ENCODE measurements at regions not wholly inside any gene's neighbourhood (a gene's known extent, or its start where the extent isn't known, plus 50 kb on each side); places are given as distances from the start of the nearest gene placed in this dataset.

DNA sequence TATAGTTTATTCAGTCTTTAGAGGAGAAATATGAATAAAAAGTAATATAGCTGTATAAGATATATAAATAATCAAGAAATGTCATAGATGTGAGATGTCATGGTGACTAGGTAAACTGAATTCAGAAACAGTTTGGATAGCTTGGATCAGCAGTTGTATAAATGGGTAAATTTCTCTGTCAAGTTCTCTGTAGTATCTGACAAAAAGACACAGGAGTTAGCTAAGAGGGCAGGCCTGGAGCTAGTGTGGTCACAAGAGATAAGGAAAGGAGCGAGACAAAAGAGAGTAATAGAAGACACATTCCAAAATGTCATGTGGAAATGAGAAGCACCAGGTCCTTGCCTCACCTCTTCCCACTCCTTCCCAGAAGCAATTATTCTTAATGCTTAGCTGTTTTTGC lies 349.0 kb downstream of the LMO7 start:
- H3K36me3 ChIP-seq = no peaks in the 10 kb centered on the region
- no peak for DNase-seq
- TF ChIP-seq, protein P1, sequence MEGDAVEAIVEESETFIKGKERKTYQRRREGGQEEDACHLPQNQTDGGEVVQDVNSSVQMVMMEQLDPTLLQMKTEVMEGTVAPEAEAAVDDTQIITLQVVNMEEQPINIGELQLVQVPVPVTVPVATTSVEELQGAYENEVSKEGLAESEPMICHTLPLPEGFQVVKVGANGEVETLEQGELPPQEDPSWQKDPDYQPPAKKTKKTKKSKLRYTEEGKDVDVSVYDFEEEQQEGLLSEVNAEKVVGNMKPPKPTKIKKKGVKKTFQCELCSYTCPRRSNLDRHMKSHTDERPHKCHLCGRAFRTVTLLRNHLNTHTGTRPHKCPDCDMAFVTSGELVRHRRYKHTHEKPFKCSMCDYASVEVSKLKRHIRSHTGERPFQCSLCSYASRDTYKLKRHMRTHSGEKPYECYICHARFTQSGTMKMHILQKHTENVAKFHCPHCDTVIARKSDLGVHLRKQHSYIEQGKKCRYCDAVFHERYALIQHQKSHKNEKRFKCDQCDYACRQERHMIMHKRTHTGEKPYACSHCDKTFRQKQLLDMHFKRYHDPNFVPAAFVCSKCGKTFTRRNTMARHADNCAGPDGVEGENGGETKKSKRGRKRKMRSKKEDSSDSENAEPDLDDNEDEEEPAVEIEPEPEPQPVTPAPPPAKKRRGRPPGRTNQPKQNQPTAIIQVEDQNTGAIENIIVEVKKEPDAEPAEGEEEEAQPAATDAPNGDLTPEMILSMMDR (IDR thresholded peaks at IDR 0.05; ENCODE audit: borderline replicate concordance) = no peak
- no peak overlapping the region for H3K27ac ChIP-seq (replicated peaks)
- intact Hi-C loops (cut with micrococcal nuclease) = no loop called here
- no peak overlapping the region for H3K4me3 ChIP-seq
- H3K9me3 ChIP-seq (replicated peaks) = peaks cover 16% of the 10 kb centered on the region
- H3K27me3 ChIP-seq (ENCODE audit: low read depth) = no peaks in the 10 kb centered on the region
- peaks cover 5% of the 10 kb centered on the region for H3K4me1 ChIP-seq

DNA sequence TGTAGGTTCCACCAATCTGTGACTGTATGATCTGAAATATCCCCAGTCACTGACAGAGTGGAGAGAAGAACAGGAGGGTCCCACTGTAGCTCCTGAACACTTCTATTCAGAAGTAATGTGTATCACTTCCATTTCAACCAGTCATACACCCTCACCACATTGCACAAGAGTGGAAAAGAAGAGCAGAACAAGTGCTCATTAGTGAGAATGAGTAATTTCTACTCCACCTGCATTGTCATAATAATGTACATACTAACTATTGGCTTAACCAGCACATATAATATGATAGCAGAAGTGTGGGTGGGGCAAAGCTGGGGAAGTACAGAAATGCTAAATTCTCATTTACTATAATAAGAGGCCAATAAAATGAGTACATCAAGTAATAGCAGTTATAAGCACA lies 342.7 kb downstream of the LMO7 start:
- Histone ChIP-seq H3K27ac (replicated peaks) (no peak overlapping the region), H3K27me3 (ENCODE audit: low read depth) (no peaks in the 10 kb centered on the region), H3K9me3 (replicated peaks) (no peaks in the 10 kb centered on the region), H3K4me3 (no peak overlapping the region), H3K36me3 (no peaks in the 10 kb centered on the region), H3K4me1 (peaks cover 5% of the 10 kb centered on the region)
- DNase-seq = no peak
- TF ChIP-seq, protein P1 (IDR thresholded peaks at IDR 0.05; ENCODE audit: borderline replicate concordance) = no peak
- intact Hi-C loops (cut with micrococcal nuclease) = no loop called here

DNA sequence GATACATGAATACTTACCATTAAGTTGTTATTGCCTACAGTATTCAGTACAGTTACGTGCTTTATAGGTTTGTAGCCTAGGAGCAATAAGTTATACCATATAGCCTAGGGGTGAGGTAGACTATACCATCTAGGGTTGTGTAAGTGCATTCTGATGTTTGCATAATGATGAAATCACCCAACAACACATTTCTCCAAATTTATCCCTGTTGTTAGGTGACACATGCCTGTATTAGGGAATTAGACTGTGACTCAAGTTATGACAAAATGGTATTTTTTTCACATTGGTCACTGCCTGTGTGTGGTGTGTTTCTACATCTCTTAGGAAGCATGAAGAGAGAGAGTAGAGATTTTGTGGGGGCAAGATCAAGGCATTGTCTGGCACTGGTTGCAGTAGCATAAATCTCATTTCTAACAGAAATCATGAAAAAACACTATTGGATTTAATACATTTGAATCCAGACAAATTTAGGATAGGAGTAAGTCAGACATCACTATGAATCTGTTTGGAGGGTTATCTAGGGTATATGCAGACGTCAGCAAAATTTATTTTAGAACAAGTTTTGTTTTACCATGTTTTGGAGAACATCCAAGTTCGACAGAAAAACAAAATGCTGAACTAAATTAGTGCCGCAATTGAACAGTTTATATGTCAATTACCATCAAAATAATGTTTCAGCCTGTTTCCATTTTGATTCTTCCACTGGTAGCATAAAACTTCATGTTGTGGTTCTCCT lies 332.1 kb downstream of the LMO7 start:
- Histone ChIP-seq H3K4me3 (no peak overlapping the region), H3K9me3 (replicated peaks) (no peaks in the 10 kb centered on the region), H3K4me1 (peaks cover 3% of the 10 kb centered on the region), H3K27ac (replicated peaks) (no peak overlapping the region), H3K27me3 (ENCODE audit: low read depth) (no peaks in the 10 kb centered on the region), H3K36me3 (no peaks in the 10 kb centered on the region)
- intact Hi-C loops (cut with micrococcal nuclease) = no loop called here
- TF ChIP-seq, protein P1 (IDR thresholded peaks at IDR 0.05; ENCODE audit: borderline replicate concordance) = no peak
- no peak for DNase-seq

DNA sequence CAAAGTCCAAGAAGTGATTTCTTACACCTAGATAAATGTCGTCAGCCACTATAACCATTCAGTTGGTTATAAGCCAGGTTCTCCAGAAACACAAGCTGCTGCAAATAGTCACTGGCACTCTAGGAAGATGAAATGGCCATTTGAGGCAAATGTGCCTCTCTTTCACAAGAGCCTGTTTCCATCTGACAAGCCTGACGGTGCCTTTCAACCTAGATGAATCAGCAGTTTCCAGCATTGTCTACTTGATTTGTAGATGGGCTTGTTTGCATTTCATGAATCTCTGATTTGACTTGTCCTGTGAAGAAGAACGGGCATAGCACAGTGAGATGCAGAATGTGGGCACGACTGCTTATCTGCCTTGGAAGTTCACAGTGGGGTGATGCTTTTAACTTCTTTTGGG lies 327.2 kb downstream of the LMO7 start:
- peaks cover 6% of the 10 kb centered on the region for H3K4me1 ChIP-seq
- no peak overlapping the region for H3K4me3 ChIP-seq
- H3K27me3 ChIP-seq (ENCODE audit: low read depth) = no peaks in the 10 kb centered on the region
- TF ChIP-seq, protein P1 (IDR thresholded peaks at IDR 0.05; ENCODE audit: borderline replicate concordance) = no peak
- DNase-seq = no peak
- no peak overlapping the region for H3K27ac ChIP-seq (replicated peaks)
- intact Hi-C loops (cut with micrococcal nuclease) = no loop called here
- no peaks in the 10 kb centered on the region for H3K36me3 ChIP-seq
- H3K9me3 ChIP-seq (replicated peaks) = no peaks in the 10 kb centered on the region

DNA sequence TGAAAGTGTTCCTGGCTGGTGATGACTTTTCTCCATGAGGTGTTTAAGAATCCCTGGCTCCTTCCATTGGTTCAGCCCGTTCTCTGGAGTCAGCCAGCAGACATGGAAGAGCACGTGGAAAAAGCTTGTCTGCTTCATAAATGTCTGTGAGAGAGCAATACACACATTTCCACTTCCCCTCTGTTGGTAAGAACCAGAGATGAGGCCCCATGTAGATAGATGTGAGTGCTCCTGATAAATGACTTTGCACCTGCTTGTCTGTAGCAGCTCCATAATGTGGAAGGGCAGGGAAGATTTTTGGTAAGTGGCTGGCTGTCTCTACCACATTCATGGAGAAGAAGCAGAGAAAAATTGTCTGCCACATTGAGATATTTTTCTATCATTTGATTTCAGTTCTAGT lies 325.8 kb downstream of the LMO7 start:
- TF ChIP-seq, protein P1 (IDR thresholded peaks at IDR 0.05; ENCODE audit: borderline replicate concordance) = no peak
- Histone ChIP-seq H3K4me3 (no peak overlapping the region), H3K27me3 (ENCODE audit: low read depth) (no peaks in the 10 kb centered on the region), H3K4me1 (peaks cover 6% of the 10 kb centered on the region), H3K9me3 (replicated peaks) (no peaks in the 10 kb centered on the region), H3K36me3 (no peaks in the 10 kb centered on the region), H3K27ac (replicated peaks) (no peak overlapping the region)
- DNase-seq = no peak
- intact Hi-C loops (cut with micrococcal nuclease) = no loop called here

Data from left ventricle myocardium inferior (tissue), 1 donor.